Mucosa of descending colon (tissue), 3 donors: ENCODE measurements at regions not wholly inside any gene's neighbourhood (a gene's known extent, or its start where the extent isn't known, plus 50 kb on each side); places are given as distances from the start of the nearest gene placed in this dataset.
"Not testable (repeated sequence)": the region's sequence is repeated elsewhere in the genome, so short reads cannot be mapped to it uniquely, and the experiment has no call there.

Experiments
- ATAC-seq: fragments of 200-7000 bp; cut with Tn5 transposase; one replicate; pipeline ENCODE4 v1.9.1; 2020; ENCODE audit warnings: mild to moderate bottlenecking, moderate library complexity
- DNase-seq, 3 donors: peaks; one replicate each; pipeline ENCODE4 v3.0.0-alpha.2; 2020
- H3K36me3 ChIP-seq: fragments of 200-600 bp; one replicate; pipeline ENCODE4 v1.8.0; 2021; ENCODE audit warnings: low read depth, mild to moderate bottlenecking
- H3K4me1 ChIP-seq: fragments of 200-600 bp; one replicate; pipeline ENCODE4 v1.8.0; 2021; ENCODE audit warnings: low read depth, mild to moderate bottlenecking
- H3K4me3 ChIP-seq: fragments of 200-600 bp; one replicate; pipeline ENCODE4 v1.8.0; 2021; ENCODE audit warnings: mild to moderate bottlenecking
- H3K9me3 ChIP-seq: fragments of 200-600 bp; one replicate; pipeline ENCODE4 v1.8.0; 2021; ENCODE audit warnings: mild to moderate bottlenecking
- intact Hi-C, 2 donors: fragments of 100-400 bp; cut with DNase I in 1 of 2; cut with micrococcal nuclease in 1 of 2; formaldehyde crosslinking; loops; one replicate each; pipeline versions ENCODE4 v1.11.0 to v1.11.1; 2022; cut with DNase I, micrococcal nuclease
- TF ChIP-seq, protein P1 (sequence below): fragments of 200-600 bp; IDR thresholded peaks from one replicate; pipeline ENCODE4 v1.8.0; 2022; ENCODE audit warnings: antibody characterized with exemption, mild to moderate bottlenecking
- donor health status: DM: no; HTN: no; CAD: no; lungs with moderate emphysema.
- donor health status: DM: no; HTN: no; CAD: no.
- donor health status: DM: no; HTN: yes; CAD: no.

DNA sequence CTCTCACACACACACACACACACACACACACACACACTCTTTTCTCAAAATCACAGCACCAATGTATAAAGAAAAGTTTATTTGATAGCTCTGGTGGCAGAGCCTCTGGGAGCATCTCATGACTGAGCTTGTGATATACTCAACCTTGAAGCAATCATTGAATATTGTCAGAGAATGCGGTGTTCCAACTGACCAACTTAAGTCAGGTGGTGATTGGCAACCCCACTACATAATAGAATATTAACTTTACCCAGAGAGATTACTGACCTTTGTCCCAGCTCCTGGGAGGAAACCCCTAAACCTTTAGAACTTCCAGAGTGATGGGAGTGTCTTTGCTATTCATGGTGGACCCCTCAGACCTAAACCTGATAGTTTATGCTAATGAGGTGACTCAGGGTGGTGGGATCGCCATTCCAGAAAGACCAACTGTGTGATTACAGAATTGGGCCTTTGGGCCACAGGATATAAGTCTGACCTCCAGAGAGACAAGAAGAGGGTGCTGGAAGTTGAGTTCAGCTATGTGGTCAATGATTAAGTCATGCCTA lies 143.1 kb downstream of the OTUD1 start:
- Histone ChIP-seq H3K9me3 (no peaks in the 10 kb centered on the region), H3K4me3 (no peak overlapping the region), H3K36me3 (no peaks in the 10 kb centered on the region), H3K4me1 (no peaks in the 10 kb centered on the region)
- ATAC-seq = no peak
- TF ChIP-seq, protein P1, sequence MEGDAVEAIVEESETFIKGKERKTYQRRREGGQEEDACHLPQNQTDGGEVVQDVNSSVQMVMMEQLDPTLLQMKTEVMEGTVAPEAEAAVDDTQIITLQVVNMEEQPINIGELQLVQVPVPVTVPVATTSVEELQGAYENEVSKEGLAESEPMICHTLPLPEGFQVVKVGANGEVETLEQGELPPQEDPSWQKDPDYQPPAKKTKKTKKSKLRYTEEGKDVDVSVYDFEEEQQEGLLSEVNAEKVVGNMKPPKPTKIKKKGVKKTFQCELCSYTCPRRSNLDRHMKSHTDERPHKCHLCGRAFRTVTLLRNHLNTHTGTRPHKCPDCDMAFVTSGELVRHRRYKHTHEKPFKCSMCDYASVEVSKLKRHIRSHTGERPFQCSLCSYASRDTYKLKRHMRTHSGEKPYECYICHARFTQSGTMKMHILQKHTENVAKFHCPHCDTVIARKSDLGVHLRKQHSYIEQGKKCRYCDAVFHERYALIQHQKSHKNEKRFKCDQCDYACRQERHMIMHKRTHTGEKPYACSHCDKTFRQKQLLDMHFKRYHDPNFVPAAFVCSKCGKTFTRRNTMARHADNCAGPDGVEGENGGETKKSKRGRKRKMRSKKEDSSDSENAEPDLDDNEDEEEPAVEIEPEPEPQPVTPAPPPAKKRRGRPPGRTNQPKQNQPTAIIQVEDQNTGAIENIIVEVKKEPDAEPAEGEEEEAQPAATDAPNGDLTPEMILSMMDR = no peak
- no peak for DNase-seq
- intact Hi-C loops = no loop called here

DNA sequence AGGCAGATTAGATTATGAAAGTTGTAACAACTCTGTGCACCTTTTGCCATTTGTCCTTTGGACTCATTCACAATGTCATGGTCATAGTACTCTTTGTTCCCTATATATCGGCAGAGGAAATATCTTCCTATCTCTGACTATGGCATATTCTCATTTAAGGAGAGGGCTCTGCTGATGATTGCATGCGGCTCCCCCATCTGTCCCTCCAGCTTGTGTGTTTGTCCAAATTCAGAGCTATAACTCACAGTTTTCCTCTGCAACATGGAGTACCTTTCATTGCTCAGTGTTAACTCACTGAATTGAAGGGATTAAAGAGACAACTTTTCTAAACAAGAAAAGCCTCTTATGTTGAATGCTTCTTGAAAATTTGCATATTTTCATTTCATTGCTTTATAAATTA lies 145.5 kb downstream of the OTUD1 start:
- intact Hi-C loops = no loop called here
- H3K36me3 ChIP-seq = no peaks in the 10 kb centered on the region
- DNase-seq (no peak), ATAC-seq (no peak)
- TF ChIP-seq, protein P1 = no peak
- no peak overlapping the region for H3K4me3 ChIP-seq
- H3K9me3 ChIP-seq = no peaks in the 10 kb centered on the region
- H3K4me1 ChIP-seq = no peaks in the 10 kb centered on the region

DNA sequence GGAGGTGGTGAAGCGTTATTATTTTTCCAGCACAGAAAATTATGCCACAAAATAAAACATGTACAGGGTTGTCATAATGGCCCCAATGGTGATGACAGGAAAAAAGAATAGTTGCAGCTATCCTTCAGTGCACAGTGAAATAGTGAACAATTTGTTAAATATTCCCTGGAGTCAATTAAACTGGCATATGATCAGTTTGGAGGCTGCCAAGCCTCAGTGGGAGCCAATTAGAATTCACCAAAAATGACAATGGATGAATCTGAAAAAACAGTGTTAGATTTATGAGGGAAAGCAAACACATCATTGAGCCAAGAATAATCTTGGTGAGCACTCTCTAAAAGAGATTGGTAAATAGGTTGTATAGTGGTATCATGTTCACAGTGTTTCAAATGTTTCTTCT lies 146.3 kb downstream of the OTUD1 start:
- intact Hi-C loops = no loop called here
- ATAC-seq (no peak), DNase-seq (no peak)
- no peak overlapping the region for H3K4me3 ChIP-seq
- H3K4me1 ChIP-seq = no peaks in the 10 kb centered on the region
- no peaks in the 10 kb centered on the region for H3K9me3 ChIP-seq
- H3K36me3 ChIP-seq = no peaks in the 10 kb centered on the region
- TF ChIP-seq, protein P1 = no peak

DNA sequence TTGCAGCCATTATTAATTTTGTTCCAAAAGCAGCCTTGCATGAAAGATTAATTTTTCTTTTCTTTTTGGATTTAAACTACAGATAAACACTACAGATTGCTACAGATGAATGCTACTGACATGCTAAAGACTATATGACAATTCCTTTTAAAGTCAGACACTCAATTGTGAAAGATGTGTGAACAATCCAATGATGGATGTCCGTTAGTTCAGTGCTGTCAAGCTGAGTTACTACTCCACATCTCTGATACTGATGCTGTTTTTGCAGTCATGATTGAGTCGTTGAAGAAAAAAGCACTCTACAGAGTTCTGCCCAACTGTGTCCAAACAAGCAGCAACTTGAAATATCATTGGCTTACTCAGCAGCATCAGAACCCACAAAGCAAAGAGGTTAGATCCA lies 146.8 kb downstream of the OTUD1 start:
- H3K4me1 ChIP-seq = no peaks in the 10 kb centered on the region
- ATAC-seq = no peak
- H3K4me3 ChIP-seq = no peak overlapping the region
- TF ChIP-seq, protein P1 = no peak
- H3K36me3 ChIP-seq = no peaks in the 10 kb centered on the region
- H3K9me3 ChIP-seq = no peaks in the 10 kb centered on the region
- DNase-seq = no peak
- intact Hi-C loops = no loop called here

DNA sequence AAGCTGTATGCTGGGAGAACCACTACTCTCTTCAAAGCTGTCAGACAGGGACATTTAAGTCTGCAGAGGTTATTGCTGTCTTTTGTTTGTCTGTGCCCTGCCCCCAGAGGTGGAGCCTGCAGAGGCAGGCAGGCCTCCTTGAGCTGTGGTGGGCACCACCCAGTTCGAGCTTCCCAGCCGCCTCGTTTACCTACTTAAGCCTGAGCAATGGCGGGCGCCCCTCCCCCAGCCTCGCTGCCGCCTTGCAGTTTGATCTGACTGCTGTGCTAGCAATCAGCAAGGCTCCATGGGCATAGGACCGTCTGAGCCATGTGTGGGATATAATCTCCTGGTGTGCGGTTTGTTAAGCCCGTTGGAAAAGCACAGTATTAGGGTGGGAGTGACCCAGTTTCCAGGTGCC lies 156.4 kb downstream of the OTUD1 start:
- ATAC-seq, DNase-seq, H3K4me1 ChIP-seq, H3K36me3 ChIP-seq, H3K4me3 ChIP-seq, intact Hi-C loops: not testable (repeated sequence)
- H3K9me3 ChIP-seq = peaks cover 11% of the 10 kb centered on the region

DNA sequence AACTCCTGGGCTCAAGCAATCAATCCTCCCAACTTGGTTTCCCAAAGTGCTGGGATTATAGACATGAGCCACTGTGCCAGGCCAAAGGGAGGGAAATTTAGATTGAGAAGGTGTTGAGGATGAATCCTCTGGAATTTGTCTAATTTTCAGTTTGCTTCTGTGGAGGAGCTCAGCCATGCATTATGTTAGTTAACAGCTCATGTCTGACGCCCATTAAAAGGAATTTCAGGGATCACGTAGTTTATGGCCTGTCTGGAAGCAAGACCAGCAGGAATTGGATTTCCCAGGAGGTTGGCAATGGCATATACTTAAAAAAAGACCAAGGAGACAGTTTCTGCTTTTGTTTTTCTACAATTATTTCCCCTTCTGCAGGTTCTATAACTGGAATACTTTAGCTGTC lies 165.7 kb downstream of the OTUD1 start:
- no peak for ATAC-seq
- Histone ChIP-seq H3K4me1 (no peaks in the 10 kb centered on the region), H3K36me3 (no peaks in the 10 kb centered on the region), H3K4me3 (no peak overlapping the region), H3K9me3 (no peaks in the 10 kb centered on the region)
- DNase-seq = no peak
- intact Hi-C loops = no loop called here
- TF ChIP-seq, protein P1 = no peak
